Vagina (tissue), 2 donors: ENCODE measurements at regions not wholly inside any gene's neighbourhood (a gene's known extent, or its start where the extent isn't known, plus 50 kb on each side); places are given as distances from the start of the nearest gene placed in this dataset.

Source experiments
- POLR2A ChIP-seq, 2 donors: fragments of 450-650 bp; IDR thresholded peaks; one replicate each; pipeline ENCODE4 v1.6.1; 2017; ENCODE audit warnings: antibody characterized with exemption in 2 of 2, mild to moderate bottlenecking in 2 of 2, moderate library complexity in 2 of 2
- POLR2AphosphoS5 ChIP-seq, 2 donors: sonication (generic); formaldehyde crosslinking; IDR thresholded peaks; one replicate each; pipeline ENCODE4 v1.9.0; 2017; ENCODE audit warnings: antibody characterized with exemption in 2 of 2, mild to moderate bottlenecking in 2 of 2, low read depth in 1 of 2; ENCODE audit not compliant: insufficient read depth in 1 of 2
- TF ChIP-seq, protein P1 (sequence below), 3 experiments: fragments of 450-650 bp in 2 of 3; fragments of 200-600 bp in 1 of 3; sonication (generic) in 1 of 3; IDR thresholded peaks; one replicate each; pipeline ENCODE4 v1.5.1; 2017 to 2019; ENCODE audit warnings: antibody characterized with exemption in 3 of 3, mild to moderate bottlenecking in 2 of 3, moderate library complexity in 2 of 3

DNA sequence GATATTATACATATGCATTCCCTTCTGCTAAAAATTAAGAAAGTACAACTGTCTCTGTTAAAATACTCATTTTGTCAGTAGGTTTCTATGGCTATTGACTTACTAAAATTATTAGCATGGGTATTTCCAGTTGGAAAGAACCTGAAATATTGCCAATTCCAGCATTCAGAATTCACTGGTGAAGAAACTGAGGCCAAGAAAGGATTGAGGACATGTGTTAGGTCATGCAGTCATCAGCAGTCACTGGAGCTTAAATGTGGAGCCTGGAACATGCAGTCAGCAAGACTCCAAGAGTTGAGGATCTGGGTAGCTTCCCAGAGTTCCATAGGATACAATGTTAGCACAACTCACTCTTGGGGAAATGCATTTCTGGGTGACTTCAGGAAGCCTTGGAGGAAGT lies 1335.6 kb downstream of the AACS start:
- no peak for TF ChIP-seq POLR2AphosphoS5 (IDR thresholded peaks at IDR 0.05; ENCODE audit: insufficient read depth in 1 of 2, low read depth in 1 of 2)
- TF ChIP-seq, protein P1, sequence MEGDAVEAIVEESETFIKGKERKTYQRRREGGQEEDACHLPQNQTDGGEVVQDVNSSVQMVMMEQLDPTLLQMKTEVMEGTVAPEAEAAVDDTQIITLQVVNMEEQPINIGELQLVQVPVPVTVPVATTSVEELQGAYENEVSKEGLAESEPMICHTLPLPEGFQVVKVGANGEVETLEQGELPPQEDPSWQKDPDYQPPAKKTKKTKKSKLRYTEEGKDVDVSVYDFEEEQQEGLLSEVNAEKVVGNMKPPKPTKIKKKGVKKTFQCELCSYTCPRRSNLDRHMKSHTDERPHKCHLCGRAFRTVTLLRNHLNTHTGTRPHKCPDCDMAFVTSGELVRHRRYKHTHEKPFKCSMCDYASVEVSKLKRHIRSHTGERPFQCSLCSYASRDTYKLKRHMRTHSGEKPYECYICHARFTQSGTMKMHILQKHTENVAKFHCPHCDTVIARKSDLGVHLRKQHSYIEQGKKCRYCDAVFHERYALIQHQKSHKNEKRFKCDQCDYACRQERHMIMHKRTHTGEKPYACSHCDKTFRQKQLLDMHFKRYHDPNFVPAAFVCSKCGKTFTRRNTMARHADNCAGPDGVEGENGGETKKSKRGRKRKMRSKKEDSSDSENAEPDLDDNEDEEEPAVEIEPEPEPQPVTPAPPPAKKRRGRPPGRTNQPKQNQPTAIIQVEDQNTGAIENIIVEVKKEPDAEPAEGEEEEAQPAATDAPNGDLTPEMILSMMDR (IDR thresholded peaks at IDR 0.05) = no peak
- TF ChIP-seq POLR2A (IDR thresholded peaks at IDR 0.05) = no peak
